HG03060 (cell line): ENCODE measurements at regions not wholly inside any gene's neighbourhood (a gene's known extent, or its start where the extent isn't known, plus 50 kb on each side); places are given as distances from the start of the nearest gene placed in this dataset.
"Not testable (repeated sequence)": the region's sequence is repeated elsewhere in the genome, so short reads cannot be mapped to it uniquely, and the experiment has no call there.

Experiments
- ATAC-seq: cut with Tn5 transposase; IDR thresholded peaks from one replicate; pipeline ENCODE4 v1.9.1; 2021; ENCODE audit warnings: low read depth, moderate number of reproducible peaks; ENCODE audit not compliant: unreplicated experiment

- not testable (repeated sequence) for ATAC-seq
These were observed 1093.1 kb upstream of the DEFB115 start for GRCh38 chr20:30164389-30164788.

DNA sequence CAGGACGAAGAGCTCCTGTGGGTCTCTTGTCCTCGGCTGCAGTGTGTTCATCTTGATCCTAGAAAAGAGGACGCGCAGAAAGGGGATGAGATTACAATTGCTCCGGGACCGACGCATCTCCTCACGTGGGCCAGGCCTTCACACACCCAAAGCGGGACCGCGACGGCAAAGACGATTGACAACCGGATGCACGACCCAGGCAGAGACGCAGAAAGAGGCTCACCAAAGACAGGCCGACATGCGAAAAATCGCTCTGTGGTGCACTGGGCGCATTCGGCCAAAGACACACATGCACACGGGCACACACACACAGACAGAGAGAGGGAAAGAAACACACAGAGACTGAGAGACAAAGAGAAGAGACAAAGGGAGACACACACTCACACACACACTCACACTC, 1089.9 kb upstream of the DEFB115 start:
- ATAC-seq = no peak

DNA sequence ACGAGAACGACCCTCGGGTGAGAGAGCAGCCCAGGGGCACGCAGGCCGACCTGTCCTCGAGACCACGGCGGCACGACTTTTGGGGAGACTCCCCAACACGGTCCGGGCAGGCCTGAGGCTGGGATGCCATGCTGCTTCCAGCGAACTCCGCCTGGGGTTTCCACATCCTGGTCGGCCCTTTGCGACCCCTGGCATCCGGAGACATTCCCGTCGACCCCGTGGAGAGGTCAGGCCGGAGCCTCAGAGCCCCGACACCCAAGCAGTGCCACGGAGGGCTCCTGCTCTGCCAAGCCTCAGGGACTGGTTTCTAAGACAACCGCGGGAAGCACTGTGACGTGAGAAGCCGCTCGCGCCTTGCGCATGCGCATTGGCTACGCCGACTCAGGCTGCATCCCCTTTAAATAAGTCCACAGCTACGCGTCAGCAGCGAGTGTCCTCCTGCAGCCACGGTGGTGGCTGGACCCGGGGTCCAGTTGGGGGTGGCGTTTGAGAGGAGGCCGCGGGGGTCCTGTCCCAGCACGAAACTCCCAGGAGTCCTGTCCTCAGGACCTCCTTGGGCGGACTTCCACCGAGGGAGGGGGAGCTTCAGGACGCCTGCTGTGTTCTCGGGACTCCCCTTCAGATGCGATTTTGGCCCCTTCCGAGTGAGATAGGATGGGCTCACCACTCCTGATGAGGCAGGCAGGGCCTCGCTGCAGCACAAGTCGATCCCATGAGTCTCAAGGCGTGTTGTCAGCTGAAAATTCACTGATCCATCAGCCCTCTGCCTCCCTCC, 1089.3 kb upstream of the DEFB115 start:
- ATAC-seq = no peak

DNA sequence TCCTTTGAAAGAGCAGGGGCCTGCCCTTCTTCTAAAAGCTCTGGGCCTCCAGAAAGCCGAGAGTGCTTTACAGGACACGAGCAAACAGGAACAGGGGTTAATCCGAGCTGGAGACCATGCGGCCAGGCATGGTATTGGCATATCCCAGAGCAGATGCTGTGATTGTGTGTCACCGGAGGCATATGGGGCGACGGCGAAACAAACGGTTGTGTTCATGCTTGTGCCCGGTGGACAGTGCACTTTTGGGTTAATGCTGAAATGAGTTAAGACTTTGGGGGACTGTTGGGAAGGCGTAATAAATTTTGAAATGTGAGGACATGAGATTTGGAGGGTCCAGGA, 1088.7 kb upstream of the DEFB115 start:
- ATAC-seq = no peak

GRCh38 chr20:30175681-30176080, 1081.8 kb upstream of the DEFB115 start:
- ATAC-seq = no peak

DNA sequence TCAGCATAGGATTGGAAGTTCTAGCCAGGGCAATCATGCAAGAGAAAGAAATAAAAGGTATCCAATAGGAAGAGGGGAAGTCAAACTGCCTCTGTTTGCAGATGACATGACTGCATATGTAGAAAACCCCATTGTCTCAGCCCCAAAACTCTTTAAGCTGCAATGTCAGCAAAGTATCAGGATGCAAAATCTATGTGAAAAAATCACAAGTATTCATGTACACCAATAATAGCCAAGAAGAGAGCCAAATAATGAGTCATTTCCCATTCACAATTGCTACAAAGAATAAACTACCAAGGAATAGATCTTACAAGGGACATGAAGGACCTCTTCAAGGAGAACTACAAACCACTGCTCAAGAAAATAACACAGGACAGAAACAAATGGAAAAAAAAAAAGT, 1074.3 kb upstream of the DEFB115 start:
- not testable (repeated sequence) for ATAC-seq

- not testable (repeated sequence) for ATAC-seq
These were observed 1065.7 kb upstream of the DEFB115 start for GRCh38 chr20:30191785-30192184.

DNA sequence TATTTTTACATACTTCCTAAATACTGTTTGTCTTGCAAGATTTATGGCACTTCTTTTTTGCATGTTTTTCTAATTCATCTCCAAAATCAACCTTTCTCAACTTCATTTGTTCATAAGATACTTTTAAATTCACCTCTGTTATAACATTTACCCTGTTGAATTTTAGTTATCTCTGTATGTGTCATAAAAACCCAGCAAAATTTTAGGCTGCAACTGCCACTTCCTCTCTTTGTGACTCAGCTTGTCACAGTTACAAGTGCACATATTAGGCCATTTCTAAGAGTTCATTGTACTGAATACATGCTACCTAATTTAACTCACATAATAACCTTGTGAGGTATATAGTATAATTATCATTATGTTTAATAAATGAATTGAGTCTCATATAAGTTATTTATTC, 1023.0 kb upstream of the DEFB115 start:
- ATAC-seq = not testable (repeated sequence)

DNA sequence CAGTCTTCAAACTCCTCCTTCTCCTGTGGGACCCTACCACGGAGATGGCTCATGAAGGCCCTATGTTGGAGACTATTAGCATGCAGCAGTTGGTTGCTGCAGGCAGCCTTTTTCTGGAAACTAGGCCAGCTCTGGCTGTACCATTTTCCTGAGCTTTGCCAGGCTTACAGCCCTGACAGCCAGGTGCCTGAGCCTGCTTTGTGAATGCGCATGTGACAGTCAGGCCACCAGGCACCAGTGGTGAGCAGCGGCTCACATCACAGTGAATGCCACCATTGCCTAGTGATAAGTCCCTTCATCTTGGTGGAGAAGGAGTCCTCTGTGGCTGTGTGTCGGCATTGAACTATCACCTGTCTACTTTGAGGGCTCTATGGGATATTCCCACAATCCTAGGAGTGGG, 982.4 kb upstream of the DEFB115 start:
- ATAC-seq = not testable (repeated sequence)

- no peak for ATAC-seq
These were observed 975.8 kb upstream of the DEFB115 start for GRCh38 chr20:30281584-30282197.

GRCh38 chr20:30283476-30284280, 973.8 kb upstream of the DEFB115 start:
- ATAC-seq = not testable (repeated sequence)

DNA sequence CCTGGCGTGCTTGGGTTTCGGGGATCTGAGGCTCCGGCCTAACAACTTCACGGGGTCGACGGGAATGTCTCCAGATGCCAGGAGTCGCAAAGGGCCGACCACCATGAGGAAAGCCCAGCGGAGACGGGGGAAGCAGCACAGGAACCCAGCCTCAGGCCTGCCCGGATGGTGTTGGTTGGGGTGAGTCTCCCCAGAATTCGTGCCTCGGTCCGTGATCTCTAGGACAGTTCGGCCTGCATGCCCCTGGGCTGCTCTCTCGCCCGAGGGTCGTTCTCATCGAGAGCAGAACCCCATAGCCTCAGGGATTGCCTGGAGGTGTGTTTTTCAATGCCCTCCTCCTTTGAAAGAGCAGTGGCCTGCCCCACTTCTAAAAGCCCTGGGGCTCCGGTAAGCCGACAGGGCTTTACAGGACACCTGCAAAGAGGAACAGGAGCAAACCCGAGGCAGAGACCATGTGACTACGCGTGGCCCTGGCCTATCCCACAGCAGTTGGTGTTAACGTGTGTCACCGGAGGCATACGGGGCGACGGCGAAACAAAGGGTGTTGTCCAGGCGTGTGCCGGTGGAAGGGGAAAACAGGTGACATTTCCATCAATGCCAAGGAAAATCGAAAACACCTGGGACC, 973.1 kb upstream of the DEFB115 start:
- ATAC-seq = no peak

GRCh38 chr20:30285677-30286076, 971.8 kb upstream of the DEFB115 start:
- ATAC-seq = no peak

GRCh38 chr20:30286157-30286556, 971.3 kb upstream of the DEFB115 start:
- ATAC-seq = no peak

DNA sequence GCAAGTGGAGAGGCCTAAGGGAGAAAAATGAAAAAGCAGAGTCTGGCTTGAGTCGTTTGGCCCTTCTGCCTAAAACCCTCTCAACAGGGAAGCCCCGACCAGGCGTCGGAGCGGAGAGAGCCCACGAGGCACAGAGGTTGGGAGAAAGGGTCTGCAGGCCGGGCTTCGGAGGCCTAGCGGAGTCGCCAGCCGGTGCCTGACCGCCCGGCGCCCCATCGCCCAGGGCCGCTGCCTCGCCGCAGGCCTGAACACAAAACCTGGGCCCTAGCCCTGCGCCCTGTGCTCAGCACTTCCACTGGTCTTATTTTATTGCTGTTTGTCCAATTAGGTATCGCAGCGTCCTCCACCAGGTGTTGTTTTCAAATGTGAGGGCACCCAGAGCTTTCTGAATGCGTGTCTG, 970.0 kb upstream of the DEFB115 start:
- not testable (repeated sequence) for ATAC-seq

DNA sequence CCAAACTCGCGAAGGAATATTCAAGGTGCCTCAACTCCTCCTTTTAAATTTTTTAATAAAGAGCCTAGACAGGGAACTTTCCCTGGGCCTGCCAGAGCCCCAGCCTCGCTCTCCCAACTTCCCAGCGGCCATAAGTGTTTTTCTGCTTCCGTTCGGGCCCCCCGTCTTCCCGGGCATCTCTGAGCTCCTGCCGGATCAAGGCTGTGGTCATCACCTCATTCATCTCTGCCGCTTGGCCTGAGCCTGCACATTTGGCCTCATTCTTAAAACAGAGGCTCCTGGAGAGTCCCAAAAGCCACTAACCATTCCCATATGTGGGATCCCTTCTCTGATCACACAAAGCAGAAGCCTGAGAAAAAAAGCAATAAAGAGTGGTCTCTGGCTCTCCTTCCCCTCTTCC, 969.1 kb upstream of the DEFB115 start:
- no peak for ATAC-seq

DNA sequence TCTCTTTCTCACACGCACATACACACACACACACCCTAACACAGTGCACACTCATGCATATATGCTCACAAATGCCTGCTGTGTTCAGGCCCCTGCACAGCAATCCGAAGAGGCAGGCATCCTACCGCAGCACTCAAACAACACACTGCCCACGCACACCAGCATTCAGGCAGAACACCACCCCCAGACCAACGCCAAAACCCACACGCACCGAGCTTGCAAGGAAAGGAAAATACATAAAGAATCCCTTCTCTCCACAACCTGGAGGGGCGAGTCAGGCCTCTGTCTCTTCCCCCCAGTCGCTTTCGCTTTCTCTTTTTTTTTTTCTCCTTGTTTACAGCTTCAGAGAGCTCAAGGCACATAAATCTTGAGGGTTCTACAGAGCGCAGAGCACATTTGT, 968.4 kb upstream of the DEFB115 start:
- not testable (repeated sequence) for ATAC-seq

GRCh38 chr20:30289711-30290141, 967.7 kb upstream of the DEFB115 start:
- ATAC-seq = not testable (repeated sequence)

GRCh38 chr20:30290361-30291063, 967.0 kb upstream of the DEFB115 start:
- not testable (repeated sequence) for ATAC-seq

DNA sequence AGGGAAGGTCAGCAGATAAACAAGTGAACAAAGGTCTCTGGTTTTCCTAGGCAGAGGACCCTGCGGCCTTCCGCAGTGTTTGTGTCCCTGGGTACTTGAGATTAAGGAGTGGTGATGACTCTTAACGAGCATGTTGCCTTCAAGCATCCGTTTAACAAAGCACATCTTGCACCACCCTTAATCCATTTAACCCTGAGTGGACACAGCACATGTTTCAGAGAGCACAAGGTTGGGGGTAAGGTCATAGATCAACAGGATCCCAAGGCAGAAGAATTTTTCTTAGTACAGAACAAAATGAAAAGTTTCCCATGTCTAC, 966.4 kb upstream of the DEFB115 start:
- not testable (repeated sequence) for ATAC-seq
